Right cardiac atrium (tissue), 5 donors: ENCODE measurements at regions not wholly inside any gene's neighbourhood (a gene's known extent, or its start where the extent isn't known, plus 50 kb on each side); places are given as distances from the start of the nearest gene placed in this dataset.
A peak's percentile ranks its signal among the peaks of the same experiment; 100 is the strongest.

Source experiments
- ATAC-seq, 2 donors: fragments of 200-7000 bp; cut with Tn5 transposase; one replicate each; pipeline versions ENCODE4 v1.8.0 to v1.9.1; 2020; ENCODE audit warnings: moderate library complexity in 2 of 2, mild to moderate bottlenecking in 1 of 2
- DNase-seq, 3 donors: peaks; one replicate each; pipeline ENCODE4 v3.0.0-alpha.2; 2020
- H3K27ac ChIP-seq: one replicate; pipeline ENCODE4 v1.5.1; 2013; ENCODE audit warnings: mild to moderate bottlenecking, low read length, control low read depth, moderate library complexity
- H3K27me3 ChIP-seq: one replicate; pipeline ENCODE4 v1.6.1; 2013; ENCODE audit not compliant: control insufficient read depth, insufficient read depth
- H3K4me1 ChIP-seq: one replicate; pipeline ENCODE4 v1.6.1; 2013; ENCODE audit warnings: low read length; ENCODE audit not compliant: control insufficient read depth, insufficient read depth
- H3K4me3 ChIP-seq: one replicate; pipeline ENCODE4 v1.5.1; 2013; ENCODE audit warnings: low read length, control low read depth
- H3K9me3 ChIP-seq: one replicate; pipeline ENCODE4 v1.6.1; 2013; ENCODE audit warnings: low read length; ENCODE audit not compliant: control insufficient read depth
- WGBS: extraction: QIAGEN DNeasy Blood & Tissue Kit; methylation state at CpG from one replicate; pipeline ENCODE4 v1.1.7; 2013; 5-methylcytosine and 5-hydroxymethylcytosine counted together
- intact Hi-C, 4 donors: fragments of 100-400 bp; cut with DNase I; formaldehyde crosslinking; loops; one replicate each; pipeline versions ENCODE4 v1.11.0 to v1.14.0; 2022 to 2023
- donor health status: healthy with polysubstance abuse.
- donor health status: DM: no; HTN: yes; CAD: no.
- donor health status: DM: no; HTN: no; CAD: no.
- donor health status: DM: no; HTN: yes; CAD: no; lungs with severe emphysema.
- donor health status: DM: yes; HTN: yes; CAD: no.

GRCh38 chr11:19594326-19594725 is 118.3 kb upstream of the NAV2 start:
- no peak for ATAC-seq
- no peak for DNase-seq
- 94% methylated on average over 4 of the region's 4 CpGs for WGBS
- Histone ChIP-seq H3K27ac (no peak overlapping the region), H3K27me3 (no peaks in the 10 kb centered on the region), H3K4me1 (peaks cover 5% of the 10 kb centered on the region), H3K9me3 (no peaks in the 10 kb centered on the region), H3K4me3 (no peak overlapping the region)
- intact Hi-C loops = no loop called here

GRCh38 chr11:19592842-19593241 is 119.8 kb upstream of the NAV2 start:
- intact Hi-C loops = no loop called here
- Histone ChIP-seq H3K27ac (no peak overlapping the region), H3K4me1 (peaks cover 5% of the 10 kb centered on the region), H3K4me3 (no peak overlapping the region), H3K27me3 (no peaks in the 10 kb centered on the region), H3K9me3 (no peaks in the 10 kb centered on the region)
- ATAC-seq (no peak), DNase-seq (no peak)
- 88% methylated on average over 2 of the region's 2 CpGs for WGBS

GRCh38 chr11:19589567-19590260 is 122.9 kb upstream of the NAV2 start:
- intact Hi-C loops = no loop called here
- ATAC-seq = no peak
- Histone ChIP-seq H3K27ac (no peak overlapping the region), H3K4me3 (no peak overlapping the region), H3K27me3 (no peaks in the 10 kb centered on the region), H3K4me1 (no peaks in the 10 kb centered on the region), H3K9me3 (no peaks in the 10 kb centered on the region)
- 77% methylated on average over 10 of the region's 10 CpGs for WGBS
- DNase-seq = no peak

GRCh38 chr11:19587979-19588378 is 124.7 kb upstream of the NAV2 start:
- intact Hi-C loops = no loop called here
- ATAC-seq (no peak), DNase-seq (no peak)

GRCh38 chr11:19580646-19581045 is 132.0 kb upstream of the NAV2 start:
- WGBS = 96% methylated on average over 1 of the region's 1 CpG
- H3K9me3 ChIP-seq = no peaks in the 10 kb centered on the region
- intact Hi-C loops = no loop called here
- no peak overlapping the region for H3K27ac ChIP-seq
- no peaks in the 10 kb centered on the region for H3K27me3 ChIP-seq
- peaks cover 17% of the 10 kb centered on the region for H3K4me1 ChIP-seq
- DNase-seq (no peak), ATAC-seq (no peak)
- H3K4me3 ChIP-seq = no peak overlapping the region

More at GRCh38 chr11:19587979-19588378, 124.7 kb upstream of the NAV2 start:
- Histone ChIP-seq H3K4me1 (no peaks in the 10 kb centered on the region), H3K27ac (no peak overlapping the region), H3K4me3 (no peak overlapping the region), H3K9me3 (no peaks in the 10 kb centered on the region), H3K27me3 (no peaks in the 10 kb centered on the region)
- WGBS = 92% methylated on average over 1 of the region's 1 CpG

GRCh38 chr11:19579957-19580356 is 132.7 kb upstream of the NAV2 start:
- no peak overlapping the region for H3K27ac ChIP-seq
- intact Hi-C loops = loop anchor here in 3 of 4 donors (5.0 to 10.0 kb wide), 3 partner anchors 102 to 325 kb away; partner anchors contain the start of gene NAV2 (in 2 of the 3)
- WGBS = 62% methylated on average over 5 of the region's 5 CpGs
- DNase-seq (peak in 1 of 3 donors; percentile 54), ATAC-seq (no peak)
- H3K4me1 ChIP-seq = peaks cover 17% of the 10 kb centered on the region
- H3K27me3 ChIP-seq = no peaks in the 10 kb centered on the region
- no peaks in the 10 kb centered on the region for H3K9me3 ChIP-seq
- H3K4me3 ChIP-seq = no peak overlapping the region

GRCh38 chr11:19578871-19579270 is 133.8 kb upstream of the NAV2 start:
- no peak overlapping the region for H3K4me3 ChIP-seq
- intact Hi-C loops = loop anchor here in 3 of 4 donors (5.0 to 10.0 kb wide), 3 partner anchors 103 to 326 kb away; partner anchors contain the start of gene NAV2 (in 2 of the 3)
- H3K4me1 ChIP-seq = peaks cover 19% of the 10 kb centered on the region
- H3K9me3 ChIP-seq = no peaks in the 10 kb centered on the region
- ATAC-seq (no peak), DNase-seq (no peak)
- no peaks in the 10 kb centered on the region for H3K27me3 ChIP-seq
- peak overlapping the region; percentile 83 for H3K27ac ChIP-seq
- 78% methylated on average over 2 of the region's 2 CpGs for WGBS

- no peaks in the 10 kb centered on the region for H3K27me3 ChIP-seq
- DNase-seq (peak; percentile 43 to 77 (median 74)), ATAC-seq (peak; percentile 74)
- no peaks in the 10 kb centered on the region for H3K9me3 ChIP-seq
- peaks cover 19% of the 10 kb centered on the region for H3K4me1 ChIP-seq
- H3K4me3 ChIP-seq = no peak overlapping the region
- peak overlapping the region; percentile 83 for H3K27ac ChIP-seq
- 8% methylated on average over 9 of the region's 9 CpGs for WGBS
- intact Hi-C loops = loop anchor here in 3 of 4 donors (5.0 to 10.0 kb wide), 3 partner anchors 104 to 327 kb away; partner anchors contain the start of gene NAV2 (in 2 of the 3)
These were observed 134.5 kb upstream of the NAV2 start for GRCh38 chr11:19577976-19578619.

GRCh38 chr11:19577391-19577975 is 135.2 kb upstream of the NAV2 start:
- Histone ChIP-seq H3K9me3 (no peaks in the 10 kb centered on the region), H3K27ac (peak overlapping the region; percentile 83), H3K27me3 (no peaks in the 10 kb centered on the region), H3K4me1 (peaks cover 22% of the 10 kb centered on the region), H3K4me3 (no peak overlapping the region)
- ATAC-seq = peak; percentile 76 to 86
- intact Hi-C loops = loop anchor here in 3 of 4 donors (5.0 to 10.0 kb wide), 3 partner anchors 105 to 327 kb away; partner anchors contain the start of gene NAV2 (in 2 of the 3)
- WGBS = 10% methylated on average over 8 of the region's 8 CpGs
- peak in 2 of 3 donors; percentile 70 to 71 for DNase-seq

GRCh38 chr11:19576903-19577302 is 135.7 kb upstream of the NAV2 start:
- WGBS = 60% methylated on average over 6 of the region's 6 CpGs
- DNase-seq (no peak), ATAC-seq (no peak)
- Histone ChIP-seq H3K9me3 (no peaks in the 10 kb centered on the region), H3K4me1 (peaks cover 22% of the 10 kb centered on the region), H3K4me3 (no peak overlapping the region), H3K27ac (peak overlapping the region; percentile 83), H3K27me3 (no peaks in the 10 kb centered on the region)
- intact Hi-C loops = loop anchor here in 3 of 4 donors (5.0 to 10.0 kb wide), 3 partner anchors 105 to 328 kb away; partner anchors contain the start of gene NAV2 (in 2 of the 3)

- no peak for ATAC-seq
- no peak overlapping the region for H3K4me3 ChIP-seq
- peaks cover 22% of the 10 kb centered on the region for H3K4me1 ChIP-seq
- no peak overlapping the region for H3K27ac ChIP-seq
- no peaks in the 10 kb centered on the region for H3K27me3 ChIP-seq
- no peaks in the 10 kb centered on the region for H3K9me3 ChIP-seq
- no peak for DNase-seq
- WGBS = 96% methylated on average over 3 of the region's 3 CpGs
- intact Hi-C loops = loop anchor here in 3 of 4 donors (5.0 to 10.0 kb wide), 3 partner anchors 106 to 329 kb away; partner anchors contain the start of gene NAV2 (in 2 of the 3)
These were observed 136.6 kb upstream of the NAV2 start for GRCh38 chr11:19576054-19576453.
